SK-N-SH (cell line): ENCODE measurements at regions not wholly inside any gene's neighbourhood (a gene's known extent, or its start where the extent isn't known, plus 50 kb on each side); places are given as distances from the start of the nearest gene placed in this dataset.

ENCODE experiments used
- FOXJ3 ChIP-seq: sonication (generic); formaldehyde crosslinking; IDR thresholded peaks from 2 replicates; pipeline ENCODE4 v1.5.1; 2020; ENCODE audit warnings: mild to moderate bottlenecking, missing genetic modification reagents
- NRF1 ChIP-seq: IDR thresholded peaks from 2 replicates; pipeline ENCODE4 v1.6.1; 2012; ENCODE audit warnings: low read depth, mild to moderate bottlenecking, low read length
- POLR2AphosphoS5 ChIP-seq: IDR thresholded peaks from 2 replicates; pipeline ENCODE4 v1.6.1; 2012; ENCODE audit warnings: low read depth, low read length
- RCOR1 ChIP-seq: fragments of 150-350 bp; IDR thresholded peaks from 2 replicates; pipeline ENCODE4 v1.6.1; 2017; ENCODE audit warnings: antibody characterized with exemption, low read length
- TAF1 ChIP-seq: IDR thresholded peaks from 2 replicates; pipeline ENCODE4 v1.6.1; 2012; ENCODE audit warnings: low read depth, mild to moderate bottlenecking, low read length, moderate library complexity, borderline replicate concordance
- TEAD4 ChIP-seq: IDR thresholded peaks from 2 replicates; pipeline ENCODE4 v1.4.0; 2012; ENCODE audit warnings: mild to moderate bottlenecking, borderline replicate concordance; ENCODE audit not compliant: insufficient read depth
- TF ChIP-seq, protein P1 (sequence below): fragments of 200-600 bp; sonication (generic); IDR thresholded peaks from 2 replicates; pipeline ENCODE4 v1.6.1; 2017; ENCODE audit warnings: antibody characterized with exemption, mild to moderate bottlenecking, moderate library complexity

DNA sequence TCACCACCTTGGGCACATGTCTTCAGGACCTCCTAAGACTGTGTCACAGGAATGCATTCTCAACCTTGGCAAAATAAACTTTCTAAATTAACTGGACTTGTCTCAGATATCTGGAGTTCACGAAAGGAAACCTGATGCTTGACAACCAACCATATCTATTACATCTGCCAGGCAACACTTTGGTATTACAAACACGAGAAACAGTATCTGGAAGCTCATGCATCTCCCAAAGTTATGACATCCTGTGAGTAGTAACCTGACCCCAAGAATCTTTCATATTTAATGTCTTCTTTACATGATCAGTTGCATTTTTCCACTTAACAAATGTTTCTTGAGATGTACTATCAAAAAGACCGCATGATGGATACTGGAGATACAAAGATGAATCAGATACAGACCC, 465.3 kb upstream of the AGTR1 start:
- TF ChIP-seq POLR2AphosphoS5 (no peak), NRF1 (no peak), RCOR1 (no peak), TAF1 (no peak), FOXJ3 (no peak), TEAD4 (no peak)
- TF ChIP-seq, protein P1, sequence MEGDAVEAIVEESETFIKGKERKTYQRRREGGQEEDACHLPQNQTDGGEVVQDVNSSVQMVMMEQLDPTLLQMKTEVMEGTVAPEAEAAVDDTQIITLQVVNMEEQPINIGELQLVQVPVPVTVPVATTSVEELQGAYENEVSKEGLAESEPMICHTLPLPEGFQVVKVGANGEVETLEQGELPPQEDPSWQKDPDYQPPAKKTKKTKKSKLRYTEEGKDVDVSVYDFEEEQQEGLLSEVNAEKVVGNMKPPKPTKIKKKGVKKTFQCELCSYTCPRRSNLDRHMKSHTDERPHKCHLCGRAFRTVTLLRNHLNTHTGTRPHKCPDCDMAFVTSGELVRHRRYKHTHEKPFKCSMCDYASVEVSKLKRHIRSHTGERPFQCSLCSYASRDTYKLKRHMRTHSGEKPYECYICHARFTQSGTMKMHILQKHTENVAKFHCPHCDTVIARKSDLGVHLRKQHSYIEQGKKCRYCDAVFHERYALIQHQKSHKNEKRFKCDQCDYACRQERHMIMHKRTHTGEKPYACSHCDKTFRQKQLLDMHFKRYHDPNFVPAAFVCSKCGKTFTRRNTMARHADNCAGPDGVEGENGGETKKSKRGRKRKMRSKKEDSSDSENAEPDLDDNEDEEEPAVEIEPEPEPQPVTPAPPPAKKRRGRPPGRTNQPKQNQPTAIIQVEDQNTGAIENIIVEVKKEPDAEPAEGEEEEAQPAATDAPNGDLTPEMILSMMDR, result no peak
